Activated naive CD4-positive, alpha-beta T cell treated with anti-CD3 and anti-CD28 coated beads for 36 hours (primary cell): ENCODE measurements at regions not wholly inside any gene's neighbourhood (a gene's known extent, or its start where the extent isn't known, plus 50 kb on each side); places are given as distances from the start of the nearest gene placed in this dataset.
"Not testable (repeated sequence)": the region's sequence is repeated elsewhere in the genome, so short reads cannot be mapped to it uniquely, and the experiment has no call there.

Experiments used
- CTCF ChIA-PET: fragments of 350-600 bp; sonication (Branson Sonifier 250); formaldehyde crosslinking; loops from one replicate; lab custom pipeline; 2021; ENCODE audit warnings: antibody characterized with exemption; lab: Charles Lee
- DNase-seq: peaks from one replicate; pipeline ENCODE4 v3.0.0-alpha.2; 2020
- H3K27ac Mint-ChIP-seq: one replicate; pipeline ENCODE4 v1.8.0; 2021; ENCODE audit warnings: mild to moderate bottlenecking, mixed read lengths
- H3K27me3 Mint-ChIP-seq: one replicate; pipeline ENCODE4 v1.8.0; 2021; ENCODE audit warnings: low read depth, mixed read lengths
- H3K36me3 Mint-ChIP-seq: one replicate; pipeline ENCODE4 v1.8.0; 2021; ENCODE audit warnings: low read depth, mixed read lengths
- H3K4me1 Mint-ChIP-seq: one replicate; pipeline ENCODE4 v1.8.0; 2021; ENCODE audit warnings: low read depth, mixed read lengths
- H3K4me3 Mint-ChIP-seq: one replicate; pipeline ENCODE4 v1.8.0; 2021; ENCODE audit warnings: mild to moderate bottlenecking, moderate library complexity, mixed read lengths
- H3K9me3 Mint-ChIP-seq: one replicate; pipeline ENCODE4 v1.8.0; 2021; ENCODE audit warnings: mixed read lengths
- intact Hi-C: fragments of 100-400 bp; cut with micrococcal nuclease; formaldehyde crosslinking; loops from one replicate; pipeline ENCODE4 v1.15.1; 2023

DNA sequence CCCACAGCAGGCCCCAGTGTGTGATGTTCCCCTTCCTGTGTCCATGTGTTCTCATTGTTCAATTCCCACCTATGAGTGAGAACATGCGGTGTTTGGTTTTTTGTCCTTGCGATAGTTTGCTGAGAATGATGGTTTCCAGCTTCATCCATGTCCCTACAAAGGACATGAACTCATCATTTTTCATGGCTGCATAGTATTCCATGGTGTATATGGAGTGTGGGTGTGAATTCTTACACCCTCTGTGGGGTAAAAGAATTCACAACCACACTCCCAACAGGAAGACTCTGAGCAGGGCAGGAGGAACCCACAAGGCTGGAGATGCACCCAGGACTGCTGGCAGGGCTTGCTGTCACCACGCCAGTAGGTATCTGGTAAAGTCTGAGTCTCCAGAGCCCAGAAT lies 80.9 kb downstream of the DHCR7 start:
- CTCF ChIA-PET, H3K36me3 Mint-ChIP-seq, H3K4me3 Mint-ChIP-seq, H3K27me3 Mint-ChIP-seq, H3K9me3 Mint-ChIP-seq, DNase-seq, H3K4me1 Mint-ChIP-seq, intact Hi-C loops, H3K27ac Mint-ChIP-seq: not testable (repeated sequence)

DNA sequence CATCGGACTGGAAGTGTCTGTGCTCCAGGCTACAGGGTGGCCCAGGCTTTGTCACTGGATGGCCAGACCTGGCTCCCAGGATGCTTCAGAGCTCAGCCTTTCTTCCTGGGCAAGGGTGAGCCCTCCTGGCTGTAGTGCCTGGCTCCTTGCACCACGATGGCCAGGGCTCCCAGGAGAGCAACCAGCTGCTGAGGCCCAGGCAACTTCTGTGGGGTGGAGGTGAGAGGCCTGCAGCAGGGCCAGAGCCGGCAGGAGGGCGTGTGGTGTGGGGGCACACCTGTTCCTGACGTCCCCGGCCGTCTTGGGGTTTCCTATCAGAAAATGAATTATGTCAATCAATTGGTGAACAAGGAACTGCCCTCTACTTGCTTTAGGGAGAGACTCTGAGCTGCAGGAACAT lies 82.1 kb downstream of the DHCR7 start:
- H3K4me3 Mint-ChIP-seq: no peak overlapping the region
- no peak for DNase-seq
- CTCF ChIA-PET: no interaction called here
- no peaks in the 10 kb centered on the region for H3K9me3 Mint-ChIP-seq
- intact Hi-C loops: no loop called here
- H3K36me3 Mint-ChIP-seq: no peaks in the 10 kb centered on the region
- no peaks in the 10 kb centered on the region for H3K4me1 Mint-ChIP-seq
- H3K27me3 Mint-ChIP-seq: no peaks in the 10 kb centered on the region
- no peak overlapping the region for H3K27ac Mint-ChIP-seq

DNA sequence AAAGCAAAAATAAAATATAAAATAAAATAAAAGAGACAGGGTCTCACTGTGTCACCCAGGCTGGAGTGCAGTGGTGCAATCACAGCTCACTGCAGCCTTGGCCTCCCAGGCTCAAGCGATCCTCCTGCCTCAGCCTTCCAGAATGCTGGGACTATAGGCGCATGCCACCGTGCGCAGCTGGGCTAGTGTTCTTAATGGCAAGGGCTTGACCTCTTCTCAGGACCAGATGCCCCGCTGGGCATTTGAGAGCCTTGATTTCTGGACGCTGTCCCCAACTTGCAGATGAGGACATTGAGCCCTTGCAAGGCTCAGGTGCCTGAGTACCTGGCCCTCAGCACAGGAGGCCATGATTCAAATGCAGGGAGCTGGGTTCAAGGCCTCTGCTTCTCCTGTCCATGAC lies 82.6 kb downstream of the DHCR7 start:
- no peaks in the 10 kb centered on the region for H3K27me3 Mint-ChIP-seq
- intact Hi-C loops: no loop called here
- no peaks in the 10 kb centered on the region for H3K4me1 Mint-ChIP-seq

DNA sequence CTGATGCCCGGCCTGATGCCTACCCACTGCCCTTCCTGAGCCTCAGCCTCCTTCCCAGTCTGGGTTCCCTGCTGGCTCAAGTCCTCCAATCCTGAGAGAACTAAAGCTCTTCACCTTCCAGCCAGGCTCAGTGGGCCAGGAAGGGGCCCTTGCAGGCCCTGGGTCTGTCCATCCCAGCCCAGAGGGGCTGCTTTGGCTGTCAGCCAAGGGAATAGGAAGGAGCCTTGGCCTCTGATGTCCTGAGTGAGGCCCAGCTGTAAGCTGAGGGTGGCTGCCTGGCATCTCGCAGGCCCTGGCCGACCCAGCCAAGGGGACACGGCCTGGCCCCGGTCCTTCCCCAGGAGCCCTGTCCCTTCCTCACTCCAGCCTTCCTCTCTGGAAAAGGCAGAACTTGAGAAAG lies 83.4 kb downstream of the DHCR7 start:
- intact Hi-C loops: no loop called here
- no peak overlapping the region for H3K4me3 Mint-ChIP-seq
- H3K27me3 Mint-ChIP-seq: no peaks in the 10 kb centered on the region
- no peaks in the 10 kb centered on the region for H3K36me3 Mint-ChIP-seq
- no peaks in the 10 kb centered on the region for H3K4me1 Mint-ChIP-seq
- no peaks in the 10 kb centered on the region for H3K9me3 Mint-ChIP-seq
- no peak for DNase-seq
- CTCF ChIA-PET: interaction anchor here (0.6 kb wide), 1 partner anchor 1475 kb away, joined by 3 read pairs; no protein-coding TSS in a partner anchor
- no peak overlapping the region for H3K27ac Mint-ChIP-seq

More for the DNA sequence above, 82.6 kb downstream of the DHCR7 start:
- H3K36me3 Mint-ChIP-seq: no peaks in the 10 kb centered on the region
- no peak for DNase-seq
- H3K27ac Mint-ChIP-seq: no peak overlapping the region
- no peaks in the 10 kb centered on the region for H3K9me3 Mint-ChIP-seq
- no peak overlapping the region for H3K4me3 Mint-ChIP-seq
- CTCF ChIA-PET: no interaction called here

DNA sequence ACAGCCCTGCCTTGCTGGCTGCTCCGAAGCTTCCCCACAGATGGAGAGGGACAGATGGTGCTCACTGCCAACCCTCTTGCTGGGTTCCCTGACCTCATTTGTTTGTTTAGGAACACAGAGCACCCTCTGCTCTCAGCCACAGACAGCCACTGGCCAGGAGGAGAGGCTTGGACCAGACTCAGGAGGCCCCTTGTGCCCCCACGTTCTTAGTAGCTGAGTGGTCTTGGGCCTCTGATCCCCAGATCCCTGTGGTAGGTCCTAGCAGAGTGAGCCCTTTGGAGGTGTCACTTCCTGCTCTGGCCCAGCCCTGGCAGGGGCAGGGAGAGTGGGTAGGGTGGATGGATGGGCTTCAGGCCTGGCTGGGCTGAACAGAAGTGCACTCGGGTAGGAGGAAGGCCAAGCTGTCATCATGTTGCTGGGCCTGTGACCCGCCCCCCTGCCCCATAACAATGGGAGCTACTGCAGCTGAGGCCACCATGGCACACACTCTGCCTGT lies 84.0 kb downstream of the DHCR7 start:
- no peaks in the 10 kb centered on the region for H3K9me3 Mint-ChIP-seq
- CTCF ChIA-PET: interaction anchor here (0.6 kb wide), 1 partner anchor 1474 kb away, joined by 3 read pairs; no protein-coding TSS in a partner anchor

DNA sequence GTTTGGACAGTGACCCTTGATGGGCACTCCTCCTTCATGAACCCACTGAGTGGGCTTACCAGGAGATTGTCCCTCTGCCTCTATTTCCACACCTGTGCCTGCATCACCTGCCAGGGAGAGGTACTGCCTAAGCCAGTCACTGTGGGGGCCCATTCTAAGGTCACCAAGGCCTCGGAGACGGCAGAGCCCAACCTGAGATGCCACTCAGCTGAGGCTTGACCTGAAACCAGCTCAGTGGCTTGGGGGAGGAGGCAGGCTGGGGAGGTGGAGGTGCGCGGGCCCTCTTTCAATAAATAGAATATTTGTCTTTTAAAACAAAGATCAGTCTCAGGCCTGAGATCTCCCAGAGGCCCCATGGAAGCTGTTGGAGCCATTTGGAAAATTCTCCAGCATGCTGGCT lies 84.5 kb downstream of the DHCR7 start:
- Mint-ChIP-seq H3K27me3 (no peaks in the 10 kb centered on the region), H3K27ac (no peak overlapping the region), H3K4me3 (no peak overlapping the region), H3K36me3 (no peaks in the 10 kb centered on the region), H3K9me3 (no peaks in the 10 kb centered on the region), H3K4me1 (no peaks in the 10 kb centered on the region)
- no peak for DNase-seq
- intact Hi-C loops: no loop called here
- CTCF ChIA-PET: no interaction called here

More for the DNA sequence above, 84.0 kb downstream of the DHCR7 start:
- no peak overlapping the region for H3K27ac Mint-ChIP-seq
- intact Hi-C loops: no loop called here
- no peak for DNase-seq
- H3K4me1 Mint-ChIP-seq: no peaks in the 10 kb centered on the region
- no peak overlapping the region for H3K4me3 Mint-ChIP-seq
- no peaks in the 10 kb centered on the region for H3K36me3 Mint-ChIP-seq
- H3K27me3 Mint-ChIP-seq: no peaks in the 10 kb centered on the region

DNA sequence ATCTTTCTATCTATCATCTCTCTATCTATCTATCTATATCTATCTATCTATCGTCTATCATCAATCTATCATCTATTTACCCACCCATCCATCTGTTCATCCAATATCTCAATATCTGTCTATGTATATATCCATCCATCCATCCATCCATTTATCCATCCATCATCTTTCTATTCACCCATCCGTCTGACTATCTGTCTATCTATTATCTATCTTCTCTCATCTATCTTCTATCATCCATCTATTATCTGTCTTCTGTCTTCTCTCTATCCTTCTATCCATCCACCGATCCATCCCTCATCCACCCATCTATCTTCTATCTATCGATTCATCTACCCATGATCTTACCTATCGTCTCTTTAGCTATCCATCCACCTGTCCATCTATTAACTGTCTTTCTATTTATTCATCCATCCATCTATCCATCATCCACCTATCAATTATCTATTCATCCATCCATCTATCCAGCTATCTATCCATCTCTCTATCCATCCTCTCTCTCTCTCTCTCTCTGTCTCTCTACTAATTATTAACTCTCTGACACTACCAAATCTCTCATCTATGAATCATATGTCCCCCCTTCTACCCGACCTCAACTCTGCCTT lies 89.1 kb downstream of the DHCR7 start:
- H3K4me1 Mint-ChIP-seq: no peaks in the 10 kb centered on the region

DNA sequence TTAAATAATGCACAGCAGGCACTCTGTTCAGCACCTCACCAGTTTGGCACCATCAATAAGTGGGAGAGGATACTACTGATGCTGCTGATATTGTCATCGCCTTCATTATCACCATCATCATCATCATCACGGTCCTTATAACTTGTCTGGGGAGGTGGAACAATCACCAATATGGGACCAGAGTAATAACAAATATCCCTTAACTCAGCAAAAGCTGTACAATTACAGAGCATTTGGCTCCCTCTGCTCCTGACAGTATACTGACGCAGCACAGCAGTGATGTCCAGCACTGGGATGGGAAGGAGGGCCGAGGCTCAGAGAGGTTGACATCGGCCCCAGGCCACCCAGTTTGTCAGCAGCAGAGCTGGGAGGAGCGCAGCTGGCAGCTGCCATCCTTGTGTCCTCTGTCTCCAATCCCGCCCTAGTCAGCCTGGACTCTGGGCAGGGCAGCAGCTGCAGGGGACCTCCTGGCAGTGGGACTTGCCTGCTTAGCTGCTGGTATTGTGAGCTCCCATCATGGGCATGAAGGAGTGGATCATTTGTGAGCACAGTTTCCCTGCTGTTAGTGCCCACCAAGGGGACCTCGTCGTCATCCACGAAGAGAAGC lies 90.0 kb downstream of the DHCR7 start:
- Mint-ChIP-seq H3K27ac (no peak overlapping the region), H3K9me3 (no peaks in the 10 kb centered on the region), H3K4me3 (no peak overlapping the region), H3K36me3 (no peaks in the 10 kb centered on the region), H3K27me3 (no peaks in the 10 kb centered on the region), H3K4me1 (no peaks in the 10 kb centered on the region)
- no peak for DNase-seq
- CTCF ChIA-PET: no interaction called here
- intact Hi-C loops: no loop called here

More for the DNA sequence above, 89.1 kb downstream of the DHCR7 start:
- Mint-ChIP-seq H3K27ac (no peak overlapping the region), H3K9me3 (no peaks in the 10 kb centered on the region), H3K4me3 (no peak overlapping the region), H3K27me3 (no peaks in the 10 kb centered on the region), H3K36me3 (no peaks in the 10 kb centered on the region)
- intact Hi-C loops: no loop called here
- DNase-seq: no peak
- CTCF ChIA-PET: no interaction called here

DNA sequence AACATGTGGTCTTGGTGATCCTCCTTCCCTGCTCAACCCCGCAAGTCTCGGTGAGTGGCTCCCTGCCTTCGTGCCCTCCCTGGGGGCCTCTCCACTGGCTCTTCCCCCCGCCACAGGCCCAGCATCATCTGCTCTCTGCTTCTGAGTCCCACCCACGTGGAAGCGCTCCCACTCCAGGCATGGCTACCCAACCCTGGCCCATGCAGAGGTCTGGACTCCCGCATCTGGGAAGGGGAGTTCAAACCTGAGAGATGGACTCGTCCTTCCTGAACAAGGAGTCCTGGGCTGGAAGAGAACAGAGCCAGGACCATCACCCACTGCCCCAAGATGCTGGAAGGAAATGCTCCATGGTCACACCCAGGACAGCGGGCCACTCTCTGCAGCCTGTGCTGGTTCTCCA lies 90.8 kb downstream of the DHCR7 start:
- no peak overlapping the region for H3K27ac Mint-ChIP-seq
- no peaks in the 10 kb centered on the region for H3K4me1 Mint-ChIP-seq
- peaks cover 5% of the 10 kb centered on the region for H3K27me3 Mint-ChIP-seq
- CTCF ChIA-PET: no interaction called here
- intact Hi-C loops: no loop called here
- no peaks in the 10 kb centered on the region for H3K9me3 Mint-ChIP-seq
- DNase-seq: no peak
- H3K36me3 Mint-ChIP-seq: no peaks in the 10 kb centered on the region
- H3K4me3 Mint-ChIP-seq: no peak overlapping the region

DNA sequence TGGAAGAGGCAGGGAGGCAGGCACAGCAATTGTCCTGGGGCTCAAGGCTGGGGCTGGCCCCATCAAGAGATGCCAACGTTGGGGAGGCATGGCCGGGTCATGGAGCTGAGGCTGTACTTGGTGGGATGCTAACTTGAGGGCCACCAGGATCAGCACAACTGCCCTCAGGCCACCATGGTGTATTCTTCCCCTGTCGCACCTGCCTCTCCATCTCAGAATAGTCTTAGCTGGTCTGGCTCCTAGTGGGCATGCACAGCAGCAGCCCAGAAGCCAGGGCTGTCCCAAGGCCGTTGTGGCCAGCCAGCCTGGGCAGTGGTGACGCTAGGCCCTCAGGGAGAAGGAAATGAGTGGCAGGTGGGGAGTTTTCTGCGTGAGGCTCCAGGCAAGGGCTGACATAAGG lies 91.3 kb downstream of the DHCR7 start:
- Mint-ChIP-seq H3K36me3 (no peaks in the 10 kb centered on the region), H3K4me1 (no peaks in the 10 kb centered on the region), H3K4me3 (no peak overlapping the region), H3K27me3 (peaks cover 5% of the 10 kb centered on the region), H3K27ac (no peak overlapping the region), H3K9me3 (no peaks in the 10 kb centered on the region)
- CTCF ChIA-PET: no interaction called here
- DNase-seq: no peak
- intact Hi-C loops: no loop called here

DNA sequence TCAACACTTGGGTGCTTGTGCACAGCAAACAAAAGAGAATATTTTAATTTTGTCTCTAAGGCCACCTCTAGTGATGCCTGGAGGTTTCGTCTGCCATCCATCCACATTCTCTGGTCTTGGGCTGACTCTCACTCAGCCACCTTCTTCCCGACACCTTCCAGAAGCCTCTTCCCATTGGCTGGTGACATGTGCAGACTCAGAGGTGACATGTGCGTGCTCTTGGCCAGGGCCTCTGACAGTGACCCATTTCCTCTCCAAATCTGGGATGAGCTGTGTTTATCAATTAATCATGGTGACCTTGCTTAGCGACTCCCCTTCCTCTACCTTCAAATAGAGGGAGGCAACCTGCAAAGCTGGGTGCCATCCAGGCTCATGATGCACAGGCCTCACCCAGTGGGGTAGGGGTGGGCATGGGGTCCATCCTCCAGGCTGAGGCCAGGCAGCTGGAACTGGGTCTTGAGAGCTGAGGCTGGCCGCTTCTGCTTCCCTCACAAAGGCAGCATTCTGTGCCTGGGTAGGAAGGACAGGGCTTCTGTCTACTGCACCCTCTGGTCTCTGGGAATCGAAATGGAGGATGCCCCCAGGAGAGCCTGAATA lies 91.8 kb downstream of the DHCR7 start:
- no peaks in the 10 kb centered on the region for H3K4me1 Mint-ChIP-seq
- CTCF ChIA-PET: no interaction called here
- H3K36me3 Mint-ChIP-seq: no peaks in the 10 kb centered on the region
- H3K27ac Mint-ChIP-seq: no peak overlapping the region
- H3K4me3 Mint-ChIP-seq: no peak overlapping the region
- no peaks in the 10 kb centered on the region for H3K9me3 Mint-ChIP-seq
- intact Hi-C loops: no loop called here
- H3K27me3 Mint-ChIP-seq: peaks cover 5% of the 10 kb centered on the region
- no peak for DNase-seq

DNA sequence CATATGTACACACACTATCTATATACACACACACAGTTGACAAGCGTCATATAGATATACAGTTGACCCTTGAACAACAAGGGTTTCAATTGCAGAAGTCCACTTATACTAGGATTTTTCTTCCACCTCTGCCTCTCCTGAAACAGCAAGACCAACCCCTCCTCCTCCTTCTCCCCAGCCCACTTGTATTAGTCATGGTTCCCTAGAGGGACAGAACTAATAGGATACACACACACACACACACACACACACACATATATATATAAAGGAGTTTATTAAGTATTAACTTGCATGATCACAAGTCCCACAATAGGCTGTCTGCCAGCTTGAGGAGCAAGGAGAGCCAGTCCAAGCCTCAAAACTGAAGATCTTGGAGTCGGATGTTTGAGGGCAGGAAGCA lies 92.9 kb downstream of the DHCR7 start:
- intact Hi-C loops: no loop called here
- Mint-ChIP-seq H3K27me3 (peaks cover 5% of the 10 kb centered on the region), H3K4me1 (no peaks in the 10 kb centered on the region), H3K36me3 (no peaks in the 10 kb centered on the region), H3K9me3 (no peaks in the 10 kb centered on the region), H3K27ac (no peak overlapping the region), H3K4me3 (no peak overlapping the region)
- CTCF ChIA-PET: interaction anchor here (0.6 kb wide), 1 partner anchor 938 kb away, joined by 3 read pairs; no protein-coding TSS in a partner anchor
- DNase-seq: no peak
